ENCODE measurements at regions not wholly inside any gene's neighbourhood (a gene's known extent, or its start where the extent isn't known, plus 50 kb on each side); places are given as distances from the start of the nearest gene placed in this dataset.

DNA sequence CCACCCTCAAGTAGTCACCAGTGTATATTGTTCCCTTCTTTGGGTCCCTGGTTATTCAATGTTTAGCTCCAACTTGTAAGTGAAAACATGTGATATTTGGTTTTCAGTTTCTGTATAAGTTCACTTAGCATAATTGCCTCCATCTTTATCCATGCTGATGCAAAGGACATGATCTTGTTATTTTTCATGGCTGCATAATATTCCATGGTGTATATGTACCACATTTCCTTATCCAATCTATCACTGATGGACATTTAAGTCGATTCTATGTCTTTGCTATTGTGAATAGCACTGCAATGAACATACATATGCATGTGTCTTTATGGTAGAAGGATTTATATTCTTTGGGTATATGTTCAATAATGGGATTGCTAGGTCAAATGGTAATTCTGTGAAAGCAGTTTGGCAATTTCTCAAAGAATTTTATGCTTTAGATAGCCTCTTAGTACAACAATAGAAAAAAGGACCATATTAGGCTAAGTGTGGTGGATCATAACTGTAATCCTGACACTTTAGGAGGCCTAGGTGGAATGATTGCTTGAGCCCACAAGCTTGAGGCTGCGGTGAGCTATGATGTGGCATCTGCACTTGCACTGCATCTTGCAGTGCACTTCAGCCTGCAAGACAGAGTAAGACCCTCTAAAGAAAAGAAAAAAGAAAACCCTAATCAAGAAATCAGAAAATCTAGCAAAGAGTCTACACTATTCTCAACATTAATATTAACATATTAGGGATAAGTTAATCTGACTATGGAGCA lies 468.5 kb upstream of the FAT3 start:
- no peak for TF ChIP-seq CTCF (IDR thresholded peaks at IDR 0.05)
- Mint-ChIP-seq H3K4me3 (ENCODE audit: unreplicated experiment) (no peak overlapping the region), H3K36me3 (ENCODE audit: low read depth) (no peaks in the 10 kb centered on the region), H3K9me3 (ENCODE audit: low read depth) (peaks cover 3% of the 10 kb centered on the region), H3K4me1 (ENCODE audit: low read depth) (no peaks in the 10 kb centered on the region), H3K27ac (ENCODE audit: unreplicated experiment) (no peak overlapping the region), H3K27me3 (ENCODE audit: low read depth) (peaks cover 1% of the 10 kb centered on the region)
- DNase-seq (ENCODE audit: low spot score), result no peak

DNA sequence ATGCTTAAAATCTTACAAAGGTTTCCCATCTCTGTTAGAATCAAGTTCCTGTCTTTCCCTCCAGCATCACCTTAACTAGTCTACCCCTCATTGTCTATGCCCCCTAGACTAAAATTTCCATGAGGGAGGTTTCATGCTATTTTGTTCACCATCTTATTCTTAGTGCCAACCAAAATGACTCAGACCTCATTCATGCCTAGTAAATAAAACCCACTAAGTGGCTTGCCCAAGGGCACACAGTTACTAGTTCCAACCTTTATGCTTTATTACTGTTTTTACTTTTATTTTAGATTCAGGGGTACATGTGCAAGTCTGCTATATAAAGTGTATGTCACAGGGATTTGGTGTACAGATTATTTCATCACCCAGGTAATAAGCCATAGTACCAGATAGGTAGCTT lies 469.1 kb upstream of the FAT3 start:
- DNase-seq (ENCODE audit: low spot score), result no peak
- no peaks in the 10 kb centered on the region for H3K36me3 Mint-ChIP-seq (ENCODE audit: low read depth)
- H3K27me3 Mint-ChIP-seq (ENCODE audit: low read depth), result peaks cover 1% of the 10 kb centered on the region
- H3K27ac Mint-ChIP-seq (ENCODE audit: unreplicated experiment), result no peak overlapping the region
- H3K4me1 Mint-ChIP-seq (ENCODE audit: low read depth), result no peaks in the 10 kb centered on the region
- H3K9me3 Mint-ChIP-seq (ENCODE audit: low read depth), result peaks cover 3% of the 10 kb centered on the region
- H3K4me3 Mint-ChIP-seq (ENCODE audit: unreplicated experiment), result no peak overlapping the region
- TF ChIP-seq CTCF (IDR thresholded peaks at IDR 0.05), result no peak

- Mint-ChIP-seq H3K36me3 (ENCODE audit: low read depth) (no peaks in the 10 kb centered on the region), H3K4me1 (ENCODE audit: low read depth) (no peaks in the 10 kb centered on the region), H3K4me3 (ENCODE audit: unreplicated experiment) (no peak overlapping the region), H3K27ac (ENCODE audit: unreplicated experiment) (no peak overlapping the region), H3K27me3 (ENCODE audit: low read depth) (no peaks in the 10 kb centered on the region), H3K9me3 (ENCODE audit: low read depth) (peaks cover 6% of the 10 kb centered on the region)
- no peak for DNase-seq (ENCODE audit: low spot score)
- no peak for TF ChIP-seq CTCF (IDR thresholded peaks at IDR 0.05)
These were observed 475.4 kb upstream of the FAT3 start for GRCh38 chr11:91749251-91749650.

- H3K9me3 Mint-ChIP-seq (ENCODE audit: low read depth), result peaks cover 2% of the 10 kb centered on the region
- no peak overlapping the region for H3K4me3 Mint-ChIP-seq (ENCODE audit: unreplicated experiment)
- no peak for DNase-seq (ENCODE audit: low spot score)
- no peaks in the 10 kb centered on the region for H3K27me3 Mint-ChIP-seq (ENCODE audit: low read depth)
- H3K36me3 Mint-ChIP-seq (ENCODE audit: low read depth), result no peaks in the 10 kb centered on the region
- peaks cover 5% of the 10 kb centered on the region for H3K4me1 Mint-ChIP-seq (ENCODE audit: low read depth)
- no peak overlapping the region for H3K27ac Mint-ChIP-seq (ENCODE audit: unreplicated experiment)
- TF ChIP-seq CTCF (IDR thresholded peaks at IDR 0.05), result no peak
These were observed 482.5 kb upstream of the FAT3 start for GRCh38 chr11:91742155-91742554.

GRCh38 chr11:91731051-91731450 lies 493.6 kb upstream of the FAT3 start:
- TF ChIP-seq CTCF (IDR thresholded peaks at IDR 0.05), result no peak

More at GRCh38 chr11:91731051-91731450, 493.6 kb upstream of the FAT3 start:
- Mint-ChIP-seq H3K27me3 (ENCODE audit: low read depth) (peaks cover 3% of the 10 kb centered on the region), H3K4me3 (ENCODE audit: unreplicated experiment) (no peak overlapping the region), H3K36me3 (ENCODE audit: low read depth) (peaks cover 4% of the 10 kb centered on the region), H3K27ac (ENCODE audit: unreplicated experiment) (no peak overlapping the region), H3K4me1 (ENCODE audit: low read depth) (no peaks in the 10 kb centered on the region), H3K9me3 (ENCODE audit: low read depth) (peaks cover 19% of the 10 kb centered on the region)
- no peak for DNase-seq (ENCODE audit: low spot score)

Data from chondrocyte (in vitro differentiated cells).